SKM-1 (cell line): ENCODE measurements at regions not wholly inside any gene's neighbourhood (a gene's known extent, or its start where the extent isn't known, plus 50 kb on each side); places are given as distances from the start of the nearest gene placed in this dataset.
"Not testable (repeated sequence)": the region's sequence is repeated elsewhere in the genome, so short reads cannot be mapped to it uniquely, and the experiment has no call there.

Experiments used
- DNase-seq: peaks from one replicate; lab custom pipeline; 2025; ENCODE audit not compliant: unreplicated experiment; lab: John Stamatoyannopoulos, UW

- DNase-seq: no peak
Measured at GRCh38 chrX:34406580-34406979, 250.5 kb downstream of the TMEM47 start.

GRCh38 chrX:34404386-34405070 lies 252.6 kb downstream of the TMEM47 start:
- DNase-seq: no peak

GRCh38 chrX:34401411-34401810 lies 255.7 kb downstream of the TMEM47 start:
- DNase-seq: no peak

- DNase-seq: no peak
Measured at GRCh38 chrX:34382416-34382815, 250.3 kb upstream of the FAM47A start.

- DNase-seq: no peak
Measured at GRCh38 chrX:34381241-34381640, 249.1 kb upstream of the FAM47A start.

GRCh38 chrX:34379891-34380290 lies 247.8 kb upstream of the FAM47A start:
- no peak for DNase-seq

- no peak for DNase-seq
Measured at GRCh38 chrX:34377645-34378044, 245.5 kb upstream of the FAM47A start.

GRCh38 chrX:34371754-34372153 lies 239.6 kb upstream of the FAM47A start:
- DNase-seq: no peak

GRCh38 chrX:34365471-34365870 lies 233.4 kb upstream of the FAM47A start:
- DNase-seq: no peak

- no peak for DNase-seq
Measured at GRCh38 chrX:34350561-34351335, 218.6 kb upstream of the FAM47A start.

GRCh38 chrX:34343001-34343400 lies 210.9 kb upstream of the FAM47A start:
- no peak for DNase-seq

GRCh38 chrX:34341814-34342213 lies 209.7 kb upstream of the FAM47A start:
- no peak for DNase-seq

GRCh38 chrX:34341258-34341657 lies 209.1 kb upstream of the FAM47A start:
- no peak for DNase-seq

- no peak for DNase-seq
Measured at GRCh38 chrX:34338046-34338445, 205.9 kb upstream of the FAM47A start.

- not testable (repeated sequence) for DNase-seq
Measured at GRCh38 chrX:34335376-34335775, 203.3 kb upstream of the FAM47A start.

- no peak for DNase-seq
Measured at GRCh38 chrX:34332334-34332733, 200.2 kb upstream of the FAM47A start.

GRCh38 chrX:34325460-34325859 lies 193.3 kb upstream of the FAM47A start:
- no peak for DNase-seq

GRCh38 chrX:34320424-34320823 lies 188.3 kb upstream of the FAM47A start:
- not testable (repeated sequence) for DNase-seq

GRCh38 chrX:34300871-34301270 lies 168.8 kb upstream of the FAM47A start:
- DNase-seq: peak; percentile 11

GRCh38 chrX:34299451-34299967 lies 167.4 kb upstream of the FAM47A start:
- DNase-seq: peak; percentile 76

GRCh38 chrX:34294665-34295064 lies 162.6 kb upstream of the FAM47A start:
- no peak for DNase-seq

GRCh38 chrX:34288782-34289181 lies 156.7 kb upstream of the FAM47A start:
- DNase-seq: no peak
